ENCODE measurements at regions not wholly inside any gene's neighbourhood (a gene's known extent, or its start where the extent isn't known, plus 50 kb on each side); places are given as distances from the start of the nearest gene placed in this dataset.

DNA sequence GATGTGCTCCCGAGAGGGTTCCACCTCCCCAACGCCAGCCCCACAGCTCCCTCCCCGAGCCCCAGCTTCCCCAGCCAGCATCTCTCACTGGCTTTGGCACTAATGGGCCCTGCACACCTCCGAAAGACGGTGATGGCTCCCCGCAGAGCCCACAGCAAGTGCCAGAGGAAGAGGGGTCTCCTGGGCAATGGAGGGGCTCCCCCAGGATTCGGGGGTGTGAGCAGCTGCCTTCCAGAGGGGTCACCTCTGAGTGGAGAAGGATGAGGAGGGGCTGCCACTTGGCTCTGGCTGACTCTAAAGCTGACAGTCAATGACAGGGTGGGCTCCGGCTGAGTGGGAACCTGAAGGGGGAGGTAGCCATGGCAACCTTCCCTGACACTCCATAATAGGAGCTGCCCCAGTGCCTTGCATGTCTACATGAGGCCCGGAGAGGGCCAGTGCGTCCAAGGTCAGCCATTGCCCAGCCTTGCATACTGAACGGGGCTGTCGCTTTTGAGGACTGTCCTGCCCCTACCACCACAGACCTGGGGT lies 98.6 kb upstream of the SYT13 start:
- TF ChIP-seq GATA2 (IDR thresholded peaks at IDR 0.05; ENCODE audit: low read depth, low read length) (no peak), GATA3 (IDR thresholded peaks at IDR 0.05; ENCODE audit: low read depth, low read length) (no peak)

DNA sequence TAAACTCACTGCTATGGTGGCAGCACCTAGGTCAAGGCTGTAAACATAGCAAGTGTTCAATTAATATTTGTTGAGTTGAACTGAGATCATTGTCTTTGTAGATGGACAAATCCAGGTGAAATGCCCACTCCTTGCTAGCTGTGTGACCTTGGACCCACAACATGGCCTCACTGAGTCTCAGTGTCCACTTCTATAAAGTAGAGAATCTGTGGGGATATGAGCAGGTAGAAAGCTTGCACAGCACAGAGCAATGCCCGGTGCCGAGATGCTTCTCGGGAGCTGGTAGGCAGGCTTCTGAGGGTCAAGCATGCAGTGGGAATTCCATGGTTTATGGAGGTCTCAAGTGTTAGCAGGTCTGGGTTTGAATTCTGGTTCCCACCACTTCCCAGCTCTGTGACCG lies 97.9 kb upstream of the SYT13 start:
- TF ChIP-seq GATA2 (IDR thresholded peaks at IDR 0.05; ENCODE audit: low read depth, low read length) (no peak), GATA3 (IDR thresholded peaks at IDR 0.05; ENCODE audit: low read depth, low read length) (no peak)

- no peak for TF ChIP-seq GATA2 (IDR thresholded peaks at IDR 0.05; ENCODE audit: low read depth, low read length)
Observed at GRCh38 chr11:45383224-45383623, 97.1 kb upstream of the SYT13 start.

GRCh38 chr11:45382133-45382878 lies 96.2 kb upstream of the SYT13 start:
- TF ChIP-seq GATA3 (IDR thresholded peaks at IDR 0.05; ENCODE audit: low read depth, low read length) = no peak
- no peak for TF ChIP-seq GATA2 (IDR thresholded peaks at IDR 0.05; ENCODE audit: low read depth, low read length)

DNA sequence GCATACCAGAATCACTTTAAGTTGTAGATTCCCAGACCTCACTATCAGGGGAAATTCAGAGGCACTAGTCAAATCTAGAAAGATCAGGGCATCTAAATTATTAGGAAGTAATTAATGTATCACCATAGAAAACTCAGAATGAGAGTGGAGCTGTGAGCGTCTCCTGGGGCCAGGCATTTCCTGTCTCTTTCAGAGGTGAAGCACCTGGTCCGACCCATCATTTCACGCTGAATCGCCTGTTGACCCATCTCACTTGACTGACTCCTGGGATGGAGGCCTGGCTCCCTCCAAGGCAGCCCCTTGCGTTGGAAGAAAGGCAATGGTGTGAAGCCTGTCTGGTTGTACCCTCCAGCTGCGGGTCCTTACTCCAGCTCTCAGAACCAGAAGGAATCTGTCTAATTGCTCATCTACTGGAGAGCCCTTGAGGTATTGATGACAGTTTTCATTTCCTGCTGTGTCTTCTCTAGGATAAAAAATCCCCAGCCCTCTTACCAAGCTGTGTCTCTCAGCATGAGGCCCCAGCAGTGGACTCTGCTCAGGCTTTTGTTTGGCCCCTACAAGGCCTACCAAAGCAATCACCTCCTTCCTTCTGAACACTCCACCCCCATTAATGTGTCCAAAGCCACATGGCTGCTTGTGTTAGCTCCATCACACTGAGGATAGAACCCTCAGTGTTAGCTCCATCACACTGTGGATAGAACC lies 93.2 kb upstream of the SYT13 start:
- TF ChIP-seq GATA2 (IDR thresholded peaks at IDR 0.05; ENCODE audit: low read depth, low read length) (no peak), GATA3 (IDR thresholded peaks at IDR 0.05; ENCODE audit: low read depth, low read length) (no peak)

DNA sequence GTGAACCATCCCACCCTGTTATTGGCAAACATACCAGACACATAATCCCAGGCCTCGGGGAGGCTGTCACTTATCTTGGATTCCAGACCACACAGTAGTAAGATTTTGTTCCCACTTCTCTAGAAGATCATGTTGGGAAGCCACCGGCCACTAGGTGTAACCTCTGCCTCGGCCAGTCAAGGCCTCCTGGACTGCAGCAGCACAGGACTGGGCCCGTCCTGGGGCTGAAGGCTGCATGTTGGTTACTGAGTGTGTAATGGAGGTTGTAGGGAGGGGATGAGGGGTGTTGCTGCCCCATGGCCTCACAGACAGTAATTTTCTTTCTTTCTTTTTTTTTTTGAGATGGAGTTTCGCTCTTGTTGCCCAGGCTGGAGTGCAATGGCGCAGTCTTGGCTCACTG lies 92.4 kb upstream of the SYT13 start:
- TF ChIP-seq GATA3 (IDR thresholded peaks at IDR 0.05; ENCODE audit: low read depth, low read length) (no peak), GATA2 (IDR thresholded peaks at IDR 0.05; ENCODE audit: low read depth, low read length) (no peak)

- TF ChIP-seq GATA3 (IDR thresholded peaks at IDR 0.05; ENCODE audit: low read depth, low read length) = no peak
- no peak for TF ChIP-seq GATA2 (IDR thresholded peaks at IDR 0.05; ENCODE audit: low read depth, low read length)
Observed at GRCh38 chr11:45374653-45375059, 88.5 kb upstream of the SYT13 start.

DNA sequence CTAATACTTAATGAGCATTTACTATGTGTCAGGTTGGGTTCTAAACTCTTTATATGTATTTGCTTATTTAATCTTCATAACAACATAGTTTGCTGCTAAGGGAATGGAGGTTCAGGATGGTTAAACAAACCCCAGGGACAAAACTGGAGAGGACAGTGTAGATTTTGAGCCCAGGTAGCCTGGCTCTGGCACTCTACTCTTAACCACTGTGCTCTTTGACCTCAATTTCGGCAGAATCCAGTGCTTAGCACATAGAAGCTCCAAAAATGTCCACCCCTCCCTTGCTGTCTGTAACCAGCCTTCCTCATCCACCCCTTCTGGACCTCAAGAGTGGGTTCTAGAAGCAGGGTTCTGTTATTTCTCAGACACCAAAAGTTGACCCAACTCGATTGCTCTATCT lies 88.0 kb upstream of the SYT13 start:
- TF ChIP-seq GATA2 (IDR thresholded peaks at IDR 0.05; ENCODE audit: low read depth, low read length) = no peak
- no peak for TF ChIP-seq GATA3 (IDR thresholded peaks at IDR 0.05; ENCODE audit: low read depth, low read length)

GRCh38 chr11:45373506-45374035 lies 87.4 kb upstream of the SYT13 start:
- TF ChIP-seq GATA2 (IDR thresholded peaks at IDR 0.05; ENCODE audit: low read depth, low read length) (no peak), GATA3 (IDR thresholded peaks at IDR 0.05; ENCODE audit: low read depth, low read length) (no peak)

- TF ChIP-seq GATA3 (IDR thresholded peaks at IDR 0.05; ENCODE audit: low read depth, low read length) (no peak), GATA2 (IDR thresholded peaks at IDR 0.05; ENCODE audit: low read depth, low read length) (no peak)
Observed at GRCh38 chr11:45371251-45372115, 85.3 kb upstream of the SYT13 start.

DNA sequence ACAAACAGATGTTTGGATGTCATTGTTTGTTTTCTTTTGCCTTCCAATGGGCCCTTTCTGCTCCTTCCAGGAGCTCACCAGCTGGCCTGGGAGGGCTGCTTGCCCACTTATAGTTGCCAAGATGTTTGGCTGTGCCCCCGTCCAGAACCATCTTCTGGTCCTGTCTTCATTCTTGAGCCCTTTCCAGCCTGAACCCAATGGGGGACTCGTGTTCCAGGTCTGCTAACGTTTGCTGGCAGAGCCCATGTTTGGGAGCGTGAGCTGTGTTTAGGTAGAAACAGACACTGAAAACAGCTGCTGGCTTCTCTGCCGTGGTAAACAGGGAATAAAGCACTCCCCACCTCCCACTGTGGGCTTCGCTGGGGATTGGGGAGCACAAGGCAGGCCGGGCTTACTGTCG lies 83.2 kb upstream of the SYT13 start:
- no peak for TF ChIP-seq GATA2 (IDR thresholded peaks at IDR 0.05; ENCODE audit: low read depth, low read length)
- TF ChIP-seq GATA3 (IDR thresholded peaks at IDR 0.05; ENCODE audit: low read depth, low read length) = no peak

GRCh38 chr11:45368697-45369096 lies 82.6 kb upstream of the SYT13 start:
- no peak for TF ChIP-seq GATA3 (IDR thresholded peaks at IDR 0.05; ENCODE audit: low read depth, low read length)
- TF ChIP-seq GATA2 (IDR thresholded peaks at IDR 0.05; ENCODE audit: low read depth, low read length) = no peak

DNA sequence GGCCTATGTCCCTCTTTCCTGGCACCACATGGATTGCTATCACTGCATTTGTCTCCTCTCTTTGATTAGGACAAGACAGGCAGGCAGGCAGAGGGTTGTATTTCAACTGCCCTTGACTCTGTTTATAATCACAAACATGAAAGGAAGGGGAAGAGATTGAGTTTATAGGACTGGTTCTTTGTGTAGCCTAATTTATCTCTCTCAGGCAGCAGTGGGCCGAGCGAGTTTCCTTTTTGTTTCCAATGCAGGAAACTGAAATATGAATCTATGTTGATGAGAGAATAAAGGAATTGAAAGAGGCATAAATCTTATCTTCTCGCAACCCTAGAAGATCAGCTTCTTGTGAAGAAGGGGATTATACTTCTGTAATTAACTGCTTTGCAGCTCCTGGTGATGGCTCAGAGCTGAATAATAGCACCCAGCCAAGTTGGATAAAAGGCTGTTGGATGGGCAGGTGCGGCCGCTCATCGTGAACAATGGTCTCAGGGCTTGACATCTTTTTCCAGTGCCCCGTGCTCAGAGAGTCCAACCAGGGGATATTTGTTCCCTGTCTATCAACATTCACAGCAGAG lies 80.6 kb upstream of the SYT13 start:
- TF ChIP-seq GATA2 (IDR thresholded peaks at IDR 0.05; ENCODE audit: low read depth, low read length) (no peak), GATA3 (IDR thresholded peaks at IDR 0.05; ENCODE audit: low read depth, low read length) (no peak)
